Coronary artery (tissue), 2 donors: ENCODE measurements at regions not wholly inside any gene's neighbourhood (a gene's known extent, or its start where the extent isn't known, plus 50 kb on each side); places are given as distances from the start of the nearest gene placed in this dataset.

Experiments
- DNase-seq: peaks from one replicate; pipeline ENCODE4 v3.0.0-alpha.2; 2017; ENCODE audit warnings: low spot score
- H3K27ac ChIP-seq, 2 donors: fragments of 200-600 bp; sonication (generic); one replicate each; pipeline ENCODE4 v1.5.1; 2016 to 2019
- H3K4me3 ChIP-seq: fragments of 200-600 bp; sonication (generic); 2 replicates; pipeline ENCODE4 v1.5.1; 2016; ENCODE audit warnings: mild to moderate bottlenecking, moderate library complexity
- TF ChIP-seq, protein P1 (sequence below): fragments of 200-600 bp; sonication (generic); IDR thresholded peaks from one replicate; pipeline ENCODE4 v1.5.1; 2019; ENCODE audit warnings: antibody characterized with exemption

DNA sequence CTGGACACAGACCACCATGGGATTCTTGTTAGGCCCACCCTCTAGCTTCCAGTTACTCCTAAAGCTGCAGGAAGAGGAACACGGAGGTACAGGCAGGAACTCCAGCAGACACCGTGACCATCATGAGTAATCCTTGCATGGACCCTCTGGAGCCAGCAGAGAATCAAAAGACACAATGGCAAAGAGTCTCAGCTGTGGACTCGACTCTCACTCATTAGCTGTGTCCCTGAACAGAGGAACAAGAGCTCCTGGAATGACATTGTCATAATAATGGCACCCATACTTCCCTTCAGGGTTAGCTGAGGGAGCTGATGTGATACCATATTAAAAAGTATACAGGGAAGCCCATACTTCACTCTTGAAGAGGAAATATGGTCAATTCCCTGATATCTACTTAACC is 176.3 kb upstream of the ASIC2 start:
- TF ChIP-seq, protein P1, sequence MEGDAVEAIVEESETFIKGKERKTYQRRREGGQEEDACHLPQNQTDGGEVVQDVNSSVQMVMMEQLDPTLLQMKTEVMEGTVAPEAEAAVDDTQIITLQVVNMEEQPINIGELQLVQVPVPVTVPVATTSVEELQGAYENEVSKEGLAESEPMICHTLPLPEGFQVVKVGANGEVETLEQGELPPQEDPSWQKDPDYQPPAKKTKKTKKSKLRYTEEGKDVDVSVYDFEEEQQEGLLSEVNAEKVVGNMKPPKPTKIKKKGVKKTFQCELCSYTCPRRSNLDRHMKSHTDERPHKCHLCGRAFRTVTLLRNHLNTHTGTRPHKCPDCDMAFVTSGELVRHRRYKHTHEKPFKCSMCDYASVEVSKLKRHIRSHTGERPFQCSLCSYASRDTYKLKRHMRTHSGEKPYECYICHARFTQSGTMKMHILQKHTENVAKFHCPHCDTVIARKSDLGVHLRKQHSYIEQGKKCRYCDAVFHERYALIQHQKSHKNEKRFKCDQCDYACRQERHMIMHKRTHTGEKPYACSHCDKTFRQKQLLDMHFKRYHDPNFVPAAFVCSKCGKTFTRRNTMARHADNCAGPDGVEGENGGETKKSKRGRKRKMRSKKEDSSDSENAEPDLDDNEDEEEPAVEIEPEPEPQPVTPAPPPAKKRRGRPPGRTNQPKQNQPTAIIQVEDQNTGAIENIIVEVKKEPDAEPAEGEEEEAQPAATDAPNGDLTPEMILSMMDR = no peak
- DNase-seq = no peak
- H3K4me3 ChIP-seq = no peak overlapping the region
- no peak overlapping the region for H3K27ac ChIP-seq

DNA sequence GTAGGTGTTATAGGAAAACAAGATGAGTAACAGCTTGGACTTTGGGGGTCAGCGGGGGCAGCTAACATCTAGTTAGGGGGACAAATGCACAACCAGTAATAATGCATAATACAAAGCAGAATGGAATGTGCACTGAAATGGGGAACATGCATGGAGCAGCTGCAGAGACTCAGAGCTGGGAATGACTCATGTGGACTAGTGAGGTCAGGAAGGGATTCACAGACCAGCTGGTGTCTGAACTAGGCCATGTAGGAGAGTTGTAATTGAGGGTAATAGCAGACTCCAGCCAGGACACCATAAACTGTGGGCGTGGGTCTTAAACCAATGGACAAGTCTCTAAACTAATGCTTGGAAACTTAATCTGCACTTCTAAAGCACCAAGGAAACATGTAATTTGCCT is 176.8 kb upstream of the ASIC2 start:
- no peak for DNase-seq
- H3K4me3 ChIP-seq = no peak overlapping the region
- TF ChIP-seq, protein P1 = no peak
- H3K27ac ChIP-seq = no peak overlapping the region

DNA sequence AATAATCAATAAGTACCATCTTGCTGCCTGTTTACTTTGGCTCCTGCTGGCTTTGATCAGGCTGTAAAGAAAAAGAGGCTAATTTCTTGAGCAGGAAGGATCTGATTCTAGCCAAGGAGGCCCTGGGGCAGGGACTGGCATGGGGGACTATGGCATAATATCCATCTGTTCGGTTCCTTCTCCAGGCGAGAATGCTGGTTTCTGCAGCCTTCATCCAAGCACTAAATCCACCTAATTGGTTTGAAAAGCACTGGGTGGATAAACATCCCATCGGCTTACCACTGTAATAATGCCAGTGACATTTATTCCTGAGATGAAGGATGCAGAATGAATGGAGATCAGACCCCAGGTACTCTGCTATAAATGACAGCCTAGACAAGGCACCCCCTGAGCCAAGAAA is 180.0 kb upstream of the ASIC2 start:
- TF ChIP-seq, protein P1 = no peak
- H3K4me3 ChIP-seq = no peak overlapping the region
- H3K27ac ChIP-seq = no peak overlapping the region
- DNase-seq = no peak

DNA sequence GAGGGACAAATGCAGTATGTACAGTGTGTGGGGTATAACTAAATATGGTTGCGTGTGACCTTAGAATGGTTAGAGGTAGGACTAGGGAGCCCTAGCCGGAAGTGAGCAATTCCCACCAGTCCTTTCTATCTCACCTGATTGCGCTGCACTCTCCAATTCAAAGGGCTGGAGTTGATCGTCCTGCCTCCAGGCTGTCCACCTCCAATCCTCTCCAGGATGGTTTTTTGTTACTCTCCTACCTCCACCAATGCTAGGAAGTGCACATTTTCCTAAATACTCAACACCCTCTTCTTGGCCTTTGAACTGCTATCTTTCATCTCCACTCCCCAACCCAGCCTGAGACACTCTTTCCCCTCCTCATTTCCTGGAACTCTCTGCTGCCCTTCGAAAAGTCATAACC is 181.7 kb upstream of the ASIC2 start:
- TF ChIP-seq, protein P1 = no peak
- H3K4me3 ChIP-seq = no peak overlapping the region
- no peak for DNase-seq
- no peak overlapping the region for H3K27ac ChIP-seq

DNA sequence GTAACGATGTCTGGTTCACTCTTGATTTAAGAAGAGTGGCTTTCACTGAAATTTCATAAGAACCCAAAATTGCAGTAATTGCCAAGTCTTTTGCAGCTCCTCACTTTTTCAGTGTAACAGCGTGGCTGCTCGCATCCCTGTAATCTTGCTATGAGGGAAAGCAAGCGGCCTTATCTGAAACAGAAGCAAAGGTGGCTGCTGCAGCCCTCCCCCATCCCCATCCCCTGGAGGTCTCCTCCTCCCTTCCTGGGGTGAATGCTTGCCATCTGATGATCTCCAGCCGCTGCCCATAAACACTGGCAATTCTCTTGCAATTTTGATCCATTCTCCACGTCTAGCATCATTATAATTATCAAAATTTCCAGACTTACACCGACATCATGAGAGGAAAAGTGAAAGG is 182.5 kb upstream of the ASIC2 start:
- Histone ChIP-seq H3K27ac (no peak overlapping the region), H3K4me3 (no peak overlapping the region)
- TF ChIP-seq, protein P1 = no peak
- DNase-seq = no peak

DNA sequence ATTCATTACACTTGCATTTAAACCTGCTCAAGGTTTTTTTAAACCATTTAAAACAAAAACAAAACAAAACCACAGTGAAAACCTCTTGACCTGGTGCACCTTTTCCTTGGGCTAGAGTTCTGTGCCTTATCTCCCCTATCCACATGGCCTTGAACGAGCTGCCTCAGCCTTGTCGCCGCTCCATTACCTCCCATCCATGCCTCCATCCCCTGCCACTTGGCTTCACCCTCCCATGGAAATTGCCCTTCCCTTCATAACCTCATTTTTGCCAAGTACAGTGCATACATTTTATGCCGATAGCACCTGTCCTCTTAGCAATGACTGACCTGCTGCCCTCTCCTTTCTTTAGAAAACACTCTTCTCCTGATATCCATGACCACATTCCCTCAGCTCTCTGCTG is 188.6 kb upstream of the ASIC2 start:
- Histone ChIP-seq H3K27ac (no peak overlapping the region), H3K4me3 (no peak overlapping the region)
- TF ChIP-seq, protein P1 = no peak
- DNase-seq = no peak

DNA sequence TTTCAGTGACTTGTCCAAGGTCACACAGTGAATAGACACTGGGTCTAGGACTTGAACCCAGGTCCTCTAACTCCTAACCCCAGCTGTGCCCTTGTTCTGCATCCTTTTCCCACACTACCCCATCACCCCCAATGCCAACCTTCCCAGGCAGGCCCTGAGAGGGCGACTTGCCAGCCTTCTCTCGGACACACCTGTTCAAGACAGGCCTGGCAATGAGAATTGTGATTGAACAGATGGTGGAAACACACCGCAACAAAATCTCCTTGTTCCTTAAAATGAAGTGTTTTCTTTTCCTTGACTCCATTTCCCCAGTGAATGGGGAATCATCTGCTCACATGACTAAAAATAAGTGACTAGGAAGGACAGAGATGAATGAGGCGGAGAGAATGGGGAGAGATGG is 189.5 kb upstream of the ASIC2 start:
- no peak overlapping the region for H3K27ac ChIP-seq
- DNase-seq = no peak
- no peak overlapping the region for H3K4me3 ChIP-seq
- TF ChIP-seq, protein P1 = no peak
